NCI-H345 treated with DMSO at 0.1 percent for 48 hours (cell line): ENCODE measurements at regions not wholly inside any gene's neighbourhood (a gene's known extent, or its start where the extent isn't known, plus 50 kb on each side); places are given as distances from the start of the nearest gene placed in this dataset.

Experiments used
- DNase-seq: peaks from one replicate; lab custom pipeline; 2025; ENCODE audit not compliant: unreplicated experiment; lab: John Stamatoyannopoulos, UW

DNA sequence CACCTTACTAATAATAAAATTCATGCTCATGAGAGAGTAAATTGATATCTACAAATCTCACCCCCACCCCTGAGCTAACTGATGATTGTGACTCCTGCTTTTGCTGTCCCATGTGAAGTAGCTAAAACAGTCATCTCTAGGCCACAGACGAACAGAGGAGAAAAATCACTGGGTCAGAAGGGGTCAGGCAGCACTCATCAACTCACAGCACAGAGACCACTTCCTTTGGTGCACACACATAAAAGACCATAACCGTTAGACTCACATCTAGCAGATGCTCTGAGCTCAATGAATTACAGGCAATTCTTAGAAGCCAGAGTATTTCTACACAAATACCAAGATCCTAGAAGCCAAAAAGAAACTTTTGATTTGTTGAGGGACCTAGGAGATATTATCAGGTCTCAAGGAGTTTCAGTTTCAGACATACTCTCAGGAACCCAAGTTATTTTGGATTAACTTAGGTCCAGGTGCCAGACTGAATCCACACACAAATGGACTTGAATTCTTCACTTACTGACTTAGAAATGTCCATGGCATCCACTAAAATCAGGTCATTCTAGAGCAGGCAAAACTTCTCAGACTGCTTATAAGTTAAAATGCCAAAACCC, 65.0 kb upstream of the TES start:
- DNase-seq: no peak

DNA sequence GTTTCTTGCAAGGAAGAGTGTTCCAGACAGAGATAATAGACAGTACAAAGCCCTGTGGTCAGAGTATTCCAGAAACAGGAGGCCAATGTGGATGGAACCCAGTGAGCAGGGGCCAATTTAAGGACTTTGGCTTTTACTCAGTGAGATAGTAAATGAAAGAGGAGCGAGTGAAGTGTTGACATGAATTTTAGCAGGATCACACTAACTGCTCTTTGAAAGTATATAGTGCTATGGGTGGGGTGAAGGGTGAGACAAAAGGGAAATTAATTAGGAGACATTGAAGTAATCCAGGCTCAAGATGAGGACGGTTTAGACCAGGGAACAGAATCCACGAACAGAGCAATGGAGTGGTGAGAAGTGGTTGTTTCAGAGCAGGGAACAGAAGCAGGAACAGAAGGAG, 62.2 kb upstream of the TES start:
- DNase-seq: no peak

DNA sequence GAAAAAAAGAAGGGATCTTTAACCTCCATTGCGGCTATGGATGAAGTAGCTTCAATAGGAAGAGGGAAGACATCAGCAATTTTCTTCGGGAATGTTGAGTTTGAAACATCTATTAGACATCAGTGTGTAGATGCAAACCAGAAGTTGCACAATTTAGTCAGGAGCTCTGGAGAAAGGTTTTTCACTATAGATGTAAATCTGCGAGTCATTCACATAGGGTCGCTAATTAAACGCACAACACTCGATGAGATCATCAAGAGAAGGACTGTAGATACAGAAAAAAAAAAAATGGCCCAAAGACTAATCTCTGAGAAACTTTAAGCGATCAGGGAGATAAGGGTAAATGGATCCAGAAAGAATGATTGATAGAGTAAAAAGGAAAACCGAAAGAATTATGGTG, 61.7 kb upstream of the TES start:
- no peak for DNase-seq

DNA sequence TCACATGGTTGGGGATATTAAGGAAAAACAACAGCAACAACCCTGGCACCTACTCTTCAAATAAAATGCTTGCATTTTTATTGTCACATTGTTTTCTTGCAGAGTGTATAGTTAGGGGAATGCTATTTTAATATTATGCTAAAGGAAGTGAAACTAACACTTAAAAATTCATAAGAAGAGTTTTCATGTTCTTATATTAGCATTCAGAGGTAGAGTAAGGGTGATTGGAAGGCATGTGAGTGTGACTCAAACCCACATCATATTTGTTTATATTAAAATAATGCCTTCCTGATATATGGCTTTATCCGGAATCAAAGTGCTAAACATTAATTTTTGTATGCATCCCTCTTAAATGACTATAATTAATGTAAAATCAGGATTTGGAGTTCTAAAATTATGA, 59.8 kb upstream of the TES start:
- no peak for DNase-seq

DNA sequence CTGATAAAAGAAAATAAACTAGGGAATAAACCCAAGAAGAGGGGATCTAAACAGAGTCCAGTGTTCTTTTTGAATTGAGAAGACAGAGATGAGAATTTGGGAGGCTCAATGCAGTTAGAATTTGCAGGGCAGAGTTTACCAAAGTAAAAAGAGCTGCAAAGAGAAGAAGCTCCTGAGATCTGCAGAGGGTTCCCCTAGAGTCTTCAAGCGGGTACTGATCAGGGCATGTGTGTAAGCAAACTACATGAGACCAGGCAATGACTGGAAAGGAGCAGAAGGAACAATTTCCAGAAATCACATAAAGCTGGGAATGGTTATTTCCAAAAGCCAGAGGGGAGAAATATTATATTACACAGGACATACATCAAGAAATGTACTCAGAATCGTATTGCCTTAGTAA, 58.1 kb upstream of the TES start:
- DNase-seq: no peak

DNA sequence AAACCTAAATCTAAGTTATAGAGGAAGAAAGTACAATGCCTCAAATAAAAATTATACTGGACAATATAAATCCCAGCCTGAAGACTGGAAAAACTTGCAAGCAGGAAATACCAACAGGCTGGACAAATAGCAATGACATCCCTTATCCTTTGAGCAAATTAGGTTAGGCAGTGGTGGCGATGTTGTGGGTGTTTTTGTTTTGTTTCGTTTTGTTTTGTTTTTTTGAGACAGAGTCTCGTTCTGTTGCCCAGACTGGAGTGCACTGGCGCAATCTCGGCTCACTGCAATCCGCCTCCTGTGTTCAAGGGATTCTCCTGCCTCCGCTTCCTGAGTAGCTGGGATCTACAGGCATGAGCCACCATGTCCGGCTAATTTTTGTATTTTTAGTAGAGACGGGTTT, 57.3 kb upstream of the TES start:
- no peak for DNase-seq

DNA sequence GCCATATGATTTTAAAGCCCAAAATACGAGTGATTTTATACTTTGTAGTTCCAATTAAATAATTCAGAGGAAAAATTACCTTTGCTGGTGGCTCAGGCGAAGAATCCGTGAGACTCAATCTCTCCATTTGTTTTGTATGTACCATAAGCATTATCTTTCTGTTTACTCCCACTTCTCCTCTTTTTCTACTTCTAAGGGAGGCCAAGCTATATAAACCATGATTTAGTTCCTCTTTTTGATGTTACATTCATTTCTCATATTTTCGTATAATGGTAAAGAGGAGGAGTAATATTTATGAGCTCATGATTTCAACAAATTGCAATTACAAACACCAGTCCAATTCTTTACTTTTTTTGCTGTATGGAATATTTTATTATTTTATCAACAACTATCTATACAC, 50.6 kb upstream of the TES start:
- DNase-seq: no peak
